Esophagus muscularis mucosa (tissue), 4 donors: ENCODE measurements at regions not wholly inside any gene's neighbourhood (a gene's known extent, or its start where the extent isn't known, plus 50 kb on each side); places are given as distances from the start of the nearest gene placed in this dataset.

Experiments
- DNase-seq: peaks from one replicate; pipeline ENCODE4 v3.0.0-alpha.2; 2017; ENCODE audit errors: extremely low spot score
- H3K27ac ChIP-seq, 4 donors: fragments of 200-600 bp; sonication (generic); replicated peaks in 1 of 4; 1 replicate in 3 of 4; 2 replicates in 1 of 4; pipeline ENCODE4 v1.5.1; 2016 to 2019; ENCODE audit warnings: mild to moderate bottlenecking in 1 of 4
- H3K27me3 ChIP-seq, 4 donors: fragments of 200-600 bp; sonication (generic); one replicate each; pipeline versions ENCODE4 v1.5.1 to v1.6.0; 2016 to 2019
- H3K36me3 ChIP-seq, 4 donors: fragments of 200-600 bp; sonication (generic); one replicate each; pipeline ENCODE4 v1.5.1; 2016 to 2019
- H3K4me1 ChIP-seq, 4 donors: fragments of 200-600 bp; sonication (generic); one replicate each; pipeline ENCODE4 v1.5.1; 2016 to 2019
- H3K4me3 ChIP-seq, 4 donors: fragments of 200-600 bp; sonication (generic); 1 replicate in 2 of 4; 2 replicates in 2 of 4; pipeline ENCODE4 v1.5.1; 2016 to 2019; ENCODE audit warnings: mild to moderate bottlenecking in 4 of 4, moderate library complexity in 1 of 4
- H3K9me3 ChIP-seq, 4 donors: fragments of 200-600 bp; sonication (generic); 1 replicate in 3 of 4; 2 replicates in 1 of 4; pipeline ENCODE4 v1.5.1; 2016 to 2019
- EP300 ChIP-seq: sonication (generic); formaldehyde crosslinking; IDR thresholded peaks from one replicate; pipeline ENCODE4 v1.6.1; 2017; ENCODE audit warnings: antibody characterized with exemption
- POLR2A ChIP-seq: fragments of 450-650 bp; IDR thresholded peaks from one replicate; pipeline ENCODE4 v1.6.1; 2017; ENCODE audit warnings: antibody characterized with exemption, moderate library complexity, mild to moderate bottlenecking, low read depth
- POLR2AphosphoS5 ChIP-seq, 2 donors: sonication (generic); formaldehyde crosslinking; IDR thresholded peaks; one replicate each; pipeline ENCODE4 v1.6.1; 2017; ENCODE audit warnings: antibody characterized with exemption in 2 of 2
- whole genome bisulfite sequencing: methylation state at CpG from one replicate; pipeline ENCODE4 v1.1.5; 2018; 5-methylcytosine and 5-hydroxymethylcytosine counted together
- intact Hi-C: fragments of 100-400 bp; cut with DNase I; formaldehyde crosslinking; loops from one replicate; pipeline ENCODE4 v1.15.1; 2023
- TF ChIP-seq, protein P1 (sequence below), 3 experiments: fragments of 200-600 bp in 2 of 3; fragments of 450-650 bp in 1 of 3; sonication (generic) in 2 of 3; IDR thresholded peaks; one replicate each; pipeline ENCODE4 v1.5.1; 2017 to 2019; ENCODE audit warnings: antibody characterized with exemption in 3 of 3, mild to moderate bottlenecking in 2 of 3, moderate library complexity in 1 of 3

DNA sequence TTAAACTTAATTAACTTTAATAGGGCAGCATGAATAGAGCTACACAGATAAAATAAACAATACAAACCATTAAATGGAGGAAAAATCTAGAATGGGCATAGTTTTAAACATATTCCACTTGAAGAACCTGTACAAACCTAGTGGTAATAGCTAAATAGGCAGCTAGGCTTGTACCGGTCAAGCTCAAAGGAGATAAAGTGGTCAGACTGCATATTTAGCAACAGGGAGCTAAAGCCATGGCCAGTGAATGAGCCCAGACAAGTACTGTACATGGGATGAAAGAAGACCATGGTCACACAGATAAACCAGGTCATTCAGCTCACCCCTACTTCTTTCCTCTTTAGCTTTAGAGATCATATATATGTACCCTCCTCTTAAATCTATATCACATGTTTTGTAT, 186.6 kb upstream of the KRR1 start:
- TF ChIP-seq EP300: no peak
- TF ChIP-seq, protein P1, sequence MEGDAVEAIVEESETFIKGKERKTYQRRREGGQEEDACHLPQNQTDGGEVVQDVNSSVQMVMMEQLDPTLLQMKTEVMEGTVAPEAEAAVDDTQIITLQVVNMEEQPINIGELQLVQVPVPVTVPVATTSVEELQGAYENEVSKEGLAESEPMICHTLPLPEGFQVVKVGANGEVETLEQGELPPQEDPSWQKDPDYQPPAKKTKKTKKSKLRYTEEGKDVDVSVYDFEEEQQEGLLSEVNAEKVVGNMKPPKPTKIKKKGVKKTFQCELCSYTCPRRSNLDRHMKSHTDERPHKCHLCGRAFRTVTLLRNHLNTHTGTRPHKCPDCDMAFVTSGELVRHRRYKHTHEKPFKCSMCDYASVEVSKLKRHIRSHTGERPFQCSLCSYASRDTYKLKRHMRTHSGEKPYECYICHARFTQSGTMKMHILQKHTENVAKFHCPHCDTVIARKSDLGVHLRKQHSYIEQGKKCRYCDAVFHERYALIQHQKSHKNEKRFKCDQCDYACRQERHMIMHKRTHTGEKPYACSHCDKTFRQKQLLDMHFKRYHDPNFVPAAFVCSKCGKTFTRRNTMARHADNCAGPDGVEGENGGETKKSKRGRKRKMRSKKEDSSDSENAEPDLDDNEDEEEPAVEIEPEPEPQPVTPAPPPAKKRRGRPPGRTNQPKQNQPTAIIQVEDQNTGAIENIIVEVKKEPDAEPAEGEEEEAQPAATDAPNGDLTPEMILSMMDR (IDR thresholded peaks at IDR 0.05): no peak
- no peak for TF ChIP-seq POLR2A
- TF ChIP-seq POLR2AphosphoS5 (IDR thresholded peaks at IDR 0.05): no peak
- no peak overlapping the region for H3K27ac ChIP-seq
- peaks cover 0 to 11% (median 4%) of the 10 kb centered on the region in 4 donors for H3K4me1 ChIP-seq
- intact Hi-C loops: no loop called here
- H3K4me3 ChIP-seq: no peak overlapping the region
- no peak for DNase-seq
- WGBS: 90% methylated on average over 1 of the region's 1 CpG
- no peaks in the 10 kb centered on the region for H3K27me3 ChIP-seq
- H3K36me3 ChIP-seq: no peaks in the 10 kb centered on the region
- H3K9me3 ChIP-seq: no peaks in the 10 kb centered on the region

DNA sequence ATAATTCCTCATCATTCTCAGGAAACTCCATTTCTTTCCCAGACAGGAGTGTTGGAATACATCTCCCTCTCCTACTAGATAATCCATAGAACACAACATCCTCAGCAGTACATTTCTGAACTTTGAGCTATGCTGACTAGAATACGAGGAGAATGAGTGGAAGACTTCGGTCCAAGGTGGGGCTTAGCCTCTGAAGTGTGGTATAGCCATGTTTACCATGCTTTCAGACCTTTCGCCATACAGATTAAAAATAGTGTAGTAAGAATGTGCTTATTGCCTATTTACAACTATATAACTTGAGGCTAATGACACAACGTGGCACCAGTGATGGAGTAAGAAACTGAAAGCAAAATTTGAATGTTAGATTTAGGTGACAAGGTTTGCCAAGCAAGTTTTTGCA, 184.5 kb upstream of the KRR1 start:
- DNase-seq: no peak
- Histone ChIP-seq H3K4me1 (peaks cover 0 to 11% (median 4%) of the 10 kb centered on the region in 4 donors), H3K27me3 (no peaks in the 10 kb centered on the region), H3K36me3 (no peaks in the 10 kb centered on the region), H3K4me3 (no peak overlapping the region), H3K9me3 (no peaks in the 10 kb centered on the region), H3K27ac (no peak overlapping the region)
- intact Hi-C loops: no loop called here
- 96% methylated on average over 4 of the region's 4 CpGs for WGBS
- TF ChIP-seq POLR2AphosphoS5 (IDR thresholded peaks at IDR 0.05): no peak
- no peak for TF ChIP-seq EP300
- TF ChIP-seq, protein P1 (IDR thresholded peaks at IDR 0.05): no peak
- no peak for TF ChIP-seq POLR2A

DNA sequence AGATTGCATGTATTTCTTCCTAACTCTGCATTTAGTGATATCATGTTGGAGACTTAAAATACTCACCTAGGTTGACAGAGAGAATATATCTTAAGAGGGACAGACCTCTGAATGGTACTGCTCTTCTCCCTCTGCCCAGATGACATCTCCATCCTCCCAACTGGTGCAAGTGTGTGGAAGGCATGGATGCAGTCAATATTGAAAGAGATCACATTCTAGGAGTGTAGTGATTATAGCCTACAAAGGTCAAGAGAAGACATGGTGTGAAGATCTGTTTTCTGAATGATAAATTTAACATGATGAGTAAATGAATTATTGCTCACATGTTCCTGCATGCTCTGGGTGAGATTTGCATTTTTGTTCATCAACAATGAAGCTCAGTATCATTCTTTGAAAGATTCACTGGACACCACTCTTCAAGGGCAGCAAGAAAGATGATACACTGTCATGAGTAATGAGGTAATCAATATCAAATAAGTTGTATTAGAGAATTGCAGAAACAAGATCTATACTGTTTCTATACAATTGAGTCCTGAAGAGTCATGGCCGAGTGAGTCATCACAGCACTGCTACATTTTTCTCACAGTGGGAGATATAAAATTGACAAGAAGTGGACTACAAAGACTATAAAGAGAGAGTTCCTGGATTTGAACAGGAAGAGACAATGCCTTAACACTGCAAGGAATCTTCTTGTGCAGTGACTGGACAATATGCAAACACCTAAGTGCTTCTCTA, 183.3 kb upstream of the KRR1 start:
- DNase-seq: no peak
- Histone ChIP-seq H3K27me3 (no peaks in the 10 kb centered on the region), H3K27ac (no peak overlapping the region), H3K4me3 (no peak overlapping the region), H3K36me3 (no peaks in the 10 kb centered on the region), H3K9me3 (no peaks in the 10 kb centered on the region), H3K4me1 (peaks cover 0 to 2% (median under 1%) of the 10 kb centered on the region in 4 donors)
- intact Hi-C loops: no loop called here
- WGBS: 96% methylated on average over 1 of the region's 1 CpG
- no peak for TF ChIP-seq POLR2A
- no peak for TF ChIP-seq EP300
- TF ChIP-seq, protein P1 (IDR thresholded peaks at IDR 0.05): no peak
- no peak for TF ChIP-seq POLR2AphosphoS5 (IDR thresholded peaks at IDR 0.05)

DNA sequence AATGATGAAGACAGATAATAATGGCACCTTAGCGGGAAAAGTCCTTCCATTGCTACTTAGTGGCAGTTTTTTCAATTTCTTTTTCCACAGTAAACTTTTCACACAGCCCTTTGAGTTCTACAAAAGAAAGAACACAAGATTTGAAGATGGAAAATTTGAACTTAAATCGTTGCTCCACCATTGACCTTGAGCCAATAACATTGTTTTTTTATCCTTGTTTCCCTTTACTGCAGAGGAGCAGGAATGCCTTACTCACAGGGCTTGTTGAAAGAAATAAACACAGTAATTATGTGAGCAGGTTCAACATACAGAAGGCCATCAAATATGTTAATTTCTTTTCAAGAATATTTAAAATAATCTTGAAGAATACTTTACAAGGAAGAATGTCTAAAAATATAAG, 181.5 kb upstream of the KRR1 start:
- WGBS: 64% methylated on average over 2 of the region's 2 CpGs
- Histone ChIP-seq H3K9me3 (no peaks in the 10 kb centered on the region), H3K4me1 (no peaks in the 10 kb centered on the region), H3K36me3 (no peaks in the 10 kb centered on the region), H3K27me3 (no peaks in the 10 kb centered on the region), H3K27ac (no peak overlapping the region), H3K4me3 (no peak overlapping the region)
- no peak for DNase-seq
- no peak for TF ChIP-seq EP300
- TF ChIP-seq, protein P1 (IDR thresholded peaks at IDR 0.05): no peak
- TF ChIP-seq POLR2A: no peak
- no peak for TF ChIP-seq POLR2AphosphoS5 (IDR thresholded peaks at IDR 0.05)
- intact Hi-C loops: no loop called here
